Suprapubic skin (tissue), 4 donors: ENCODE measurements at regions not wholly inside any gene's neighbourhood (a gene's known extent, or its start where the extent isn't known, plus 50 kb on each side); places are given as distances from the start of the nearest gene placed in this dataset.

ENCODE experiments used
- DNase-seq, 2 donors: peaks; one replicate each; pipeline ENCODE4 v3.0.0-alpha.2; 2019; ENCODE audit warnings: low spot score in 2 of 2
- H3K27ac ChIP-seq: fragments of 200-600 bp; sonication (generic); one replicate; pipeline ENCODE4 v1.5.1; 2019
- H3K27me3 ChIP-seq: fragments of 200-600 bp; sonication (generic); one replicate; pipeline ENCODE4 v1.5.1; 2019
- H3K36me3 ChIP-seq: fragments of 200-600 bp; sonication (generic); one replicate; pipeline ENCODE4 v1.5.1; 2019
- H3K4me1 ChIP-seq: fragments of 200-600 bp; sonication (generic); one replicate; pipeline ENCODE4 v1.5.1; 2019
- H3K4me3 ChIP-seq: fragments of 200-600 bp; sonication (generic); one replicate; pipeline ENCODE4 v1.5.1; 2019; ENCODE audit warnings: mild to moderate bottlenecking
- H3K9me3 ChIP-seq: fragments of 200-600 bp; sonication (generic); one replicate; pipeline ENCODE4 v1.5.1; 2019
- EP300 ChIP-seq: sonication (generic); formaldehyde crosslinking; IDR thresholded peaks from one replicate; pipeline ENCODE4 v1.6.1; 2017; ENCODE audit warnings: antibody characterized with exemption
- POLR2A ChIP-seq, 2 donors: fragments of 450-650 bp; IDR thresholded peaks; one replicate each; pipeline ENCODE4 v1.6.1; 2017; ENCODE audit warnings: antibody characterized with exemption in 2 of 2, mild to moderate bottlenecking in 2 of 2, moderate library complexity in 2 of 2
- POLR2AphosphoS5 ChIP-seq, 3 donors: sonication (generic); formaldehyde crosslinking; IDR thresholded peaks; one replicate each; pipeline ENCODE4 v1.6.1; 2017; ENCODE audit warnings: antibody characterized with exemption in 3 of 3
- WGBS: methylation state at CpG from one replicate; pipeline ENCODE4 v1.1.5; 2018; 5-methylcytosine and 5-hydroxymethylcytosine counted together
- TF ChIP-seq, protein P1 (sequence below), 2 donors: fragments of 200-600 bp in 1 of 2; fragments of 450-650 bp in 1 of 2; sonication (generic) in 1 of 2; IDR thresholded peaks; one replicate each; pipeline ENCODE4 v1.5.1; 2016 to 2019; ENCODE audit warnings: antibody characterized with exemption in 2 of 2, mild to moderate bottlenecking in 1 of 2, moderate library complexity in 1 of 2

- Histone ChIP-seq H3K9me3 (no peaks in the 10 kb centered on the region), H3K27ac (no peak overlapping the region), H3K36me3 (no peaks in the 10 kb centered on the region), H3K4me1 (peaks cover 4% of the 10 kb centered on the region), H3K4me3 (no peak overlapping the region), H3K27me3 (no peaks in the 10 kb centered on the region)
- 94% methylated on average over 3 of the region's 3 CpGs for WGBS
- no peak for DNase-seq
- TF ChIP-seq POLR2AphosphoS5 (IDR thresholded peaks at IDR 0.05), result no peak
- no peak for TF ChIP-seq EP300
- TF ChIP-seq, protein P1, sequence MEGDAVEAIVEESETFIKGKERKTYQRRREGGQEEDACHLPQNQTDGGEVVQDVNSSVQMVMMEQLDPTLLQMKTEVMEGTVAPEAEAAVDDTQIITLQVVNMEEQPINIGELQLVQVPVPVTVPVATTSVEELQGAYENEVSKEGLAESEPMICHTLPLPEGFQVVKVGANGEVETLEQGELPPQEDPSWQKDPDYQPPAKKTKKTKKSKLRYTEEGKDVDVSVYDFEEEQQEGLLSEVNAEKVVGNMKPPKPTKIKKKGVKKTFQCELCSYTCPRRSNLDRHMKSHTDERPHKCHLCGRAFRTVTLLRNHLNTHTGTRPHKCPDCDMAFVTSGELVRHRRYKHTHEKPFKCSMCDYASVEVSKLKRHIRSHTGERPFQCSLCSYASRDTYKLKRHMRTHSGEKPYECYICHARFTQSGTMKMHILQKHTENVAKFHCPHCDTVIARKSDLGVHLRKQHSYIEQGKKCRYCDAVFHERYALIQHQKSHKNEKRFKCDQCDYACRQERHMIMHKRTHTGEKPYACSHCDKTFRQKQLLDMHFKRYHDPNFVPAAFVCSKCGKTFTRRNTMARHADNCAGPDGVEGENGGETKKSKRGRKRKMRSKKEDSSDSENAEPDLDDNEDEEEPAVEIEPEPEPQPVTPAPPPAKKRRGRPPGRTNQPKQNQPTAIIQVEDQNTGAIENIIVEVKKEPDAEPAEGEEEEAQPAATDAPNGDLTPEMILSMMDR (IDR thresholded peaks at IDR 0.05), result no peak
Measured at GRCh38 chr3:14322001-14322400, 80.4 kb upstream of the SLC6A6 start.

- TF ChIP-seq POLR2A (IDR thresholded peaks at IDR 0.05) (no peak), POLR2AphosphoS5 (IDR thresholded peaks at IDR 0.05) (no peak), EP300 (no peak)
- TF ChIP-seq, protein P1 (IDR thresholded peaks at IDR 0.05), result no peak
- H3K27ac ChIP-seq, result no peak overlapping the region
- DNase-seq, result no peak
- H3K4me3 ChIP-seq, result no peak overlapping the region
- peaks cover 4% of the 10 kb centered on the region for H3K4me1 ChIP-seq
- 82% methylated on average over 12 of the region's 12 CpGs for WGBS
- H3K27me3 ChIP-seq, result no peaks in the 10 kb centered on the region
- no peaks in the 10 kb centered on the region for H3K9me3 ChIP-seq
- H3K36me3 ChIP-seq, result no peaks in the 10 kb centered on the region
Measured at GRCh38 chr3:14322667-14323295, 79.6 kb upstream of the SLC6A6 start.

GRCh38 chr3:14323401-14324223, 78.8 kb upstream of the SLC6A6 start:
- H3K4me1 ChIP-seq, result peaks cover 4% of the 10 kb centered on the region
- no peak for TF ChIP-seq POLR2A (IDR thresholded peaks at IDR 0.05)
- no peak for TF ChIP-seq POLR2AphosphoS5 (IDR thresholded peaks at IDR 0.05)
- TF ChIP-seq, protein P1 (IDR thresholded peaks at IDR 0.05), result no peak
- no peak for TF ChIP-seq EP300
- no peaks in the 10 kb centered on the region for H3K9me3 ChIP-seq
- no peaks in the 10 kb centered on the region for H3K36me3 ChIP-seq
- DNase-seq, result peak in 1 of 2 donors; percentile 28
- 82% methylated on average over 9 of the region's 17 CpGs for WGBS
- H3K27me3 ChIP-seq, result no peaks in the 10 kb centered on the region
- H3K27ac ChIP-seq, result no peak overlapping the region
- no peak overlapping the region for H3K4me3 ChIP-seq

- Histone ChIP-seq H3K4me3 (no peak overlapping the region), H3K36me3 (no peaks in the 10 kb centered on the region), H3K27me3 (no peaks in the 10 kb centered on the region), H3K4me1 (no peaks in the 10 kb centered on the region), H3K9me3 (no peaks in the 10 kb centered on the region), H3K27ac (no peak overlapping the region)
- TF ChIP-seq, protein P1 (IDR thresholded peaks at IDR 0.05), result no peak
- TF ChIP-seq POLR2AphosphoS5 (IDR thresholded peaks at IDR 0.05) (no peak), POLR2A (IDR thresholded peaks at IDR 0.05) (no peak), EP300 (no peak)
- DNase-seq, result peak in 1 of 2 donors; percentile 31
- WGBS, result 74% methylated on average over 13 of the region's 13 CpGs
Measured at GRCh38 chr3:14324224-14324944, 78.0 kb upstream of the SLC6A6 start.

DNA sequence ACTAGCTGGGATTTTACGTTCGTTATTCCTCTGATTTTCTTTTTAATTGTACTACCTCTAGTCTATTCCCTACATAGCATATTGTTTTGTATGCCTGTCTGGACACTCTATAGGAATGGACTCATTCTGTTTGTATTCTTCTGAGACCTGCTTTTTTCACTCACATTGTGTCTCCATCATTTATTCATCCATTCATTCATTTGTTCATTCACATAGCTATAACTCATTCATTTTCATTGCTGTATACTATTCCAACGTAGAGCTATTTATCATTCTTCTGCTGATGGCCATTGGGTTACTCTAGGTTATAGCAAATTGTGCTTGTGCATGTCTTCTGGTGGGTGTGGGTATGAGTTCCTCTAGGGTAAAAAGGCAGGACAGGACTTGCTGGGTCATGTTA, 74.0 kb upstream of the SLC6A6 start:
- no peak for DNase-seq
- no peaks in the 10 kb centered on the region for H3K36me3 ChIP-seq
- no peaks in the 10 kb centered on the region for H3K27me3 ChIP-seq
- TF ChIP-seq EP300, result no peak
- TF ChIP-seq, protein P1 (IDR thresholded peaks at IDR 0.05), result no peak
- no peak for TF ChIP-seq POLR2A (IDR thresholded peaks at IDR 0.05)
- no peak for TF ChIP-seq POLR2AphosphoS5 (IDR thresholded peaks at IDR 0.05)
- H3K27ac ChIP-seq, result no peak overlapping the region
- H3K4me3 ChIP-seq, result no peak overlapping the region
- H3K4me1 ChIP-seq, result no peaks in the 10 kb centered on the region
- no peaks in the 10 kb centered on the region for H3K9me3 ChIP-seq
- 85% methylated on average over 3 of the region's 3 CpGs for WGBS
